ENCODE measurements at regions not wholly inside any gene's neighbourhood (a gene's known extent, or its start where the extent isn't known, plus 50 kb on each side); places are given as distances from the start of the nearest gene placed in this dataset.

DNA sequence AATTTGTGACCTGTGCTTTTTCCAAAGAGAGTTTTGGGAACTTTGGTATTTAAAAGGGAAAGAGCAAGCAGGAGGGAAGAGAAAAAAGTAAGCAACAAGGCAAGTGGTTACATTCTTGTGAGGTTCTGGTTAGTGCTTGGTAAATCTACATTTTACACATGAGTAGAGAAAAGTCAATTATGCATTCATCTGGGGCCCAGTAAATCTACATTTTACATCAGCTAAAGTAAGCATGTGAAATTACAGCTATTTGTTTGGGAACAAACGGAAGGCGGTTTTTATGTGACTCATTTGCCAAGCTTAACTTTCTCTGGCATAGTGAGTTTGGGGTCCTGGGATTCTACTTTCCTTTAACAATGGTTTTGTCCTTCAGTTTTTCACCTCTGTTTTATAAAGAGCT lies 102.2 kb downstream of the SNX18 start:
- no peak overlapping the region for H3K4me3 Mint-ChIP-seq
- no peaks in the 10 kb centered on the region for H3K36me3 Mint-ChIP-seq (ENCODE audit: low read depth)
- H3K4me1 Mint-ChIP-seq (ENCODE audit: low read depth): peaks cover 6% of the 10 kb centered on the region
- no peaks in the 10 kb centered on the region for H3K9me3 Mint-ChIP-seq
- no peaks in the 10 kb centered on the region for H3K27me3 Mint-ChIP-seq
- H3K27ac Mint-ChIP-seq: no peak overlapping the region
- POLR2A ChIA-PET: no interaction called here
- intact Hi-C loops (cut with micrococcal nuclease): no loop called here
- ATAC-seq: no peak
- DNase-seq: no peak
- TF ChIP-seq CTCF (IDR thresholded peaks at IDR 0.05): no peak
- CTCF ChIA-PET: no interaction called here

DNA sequence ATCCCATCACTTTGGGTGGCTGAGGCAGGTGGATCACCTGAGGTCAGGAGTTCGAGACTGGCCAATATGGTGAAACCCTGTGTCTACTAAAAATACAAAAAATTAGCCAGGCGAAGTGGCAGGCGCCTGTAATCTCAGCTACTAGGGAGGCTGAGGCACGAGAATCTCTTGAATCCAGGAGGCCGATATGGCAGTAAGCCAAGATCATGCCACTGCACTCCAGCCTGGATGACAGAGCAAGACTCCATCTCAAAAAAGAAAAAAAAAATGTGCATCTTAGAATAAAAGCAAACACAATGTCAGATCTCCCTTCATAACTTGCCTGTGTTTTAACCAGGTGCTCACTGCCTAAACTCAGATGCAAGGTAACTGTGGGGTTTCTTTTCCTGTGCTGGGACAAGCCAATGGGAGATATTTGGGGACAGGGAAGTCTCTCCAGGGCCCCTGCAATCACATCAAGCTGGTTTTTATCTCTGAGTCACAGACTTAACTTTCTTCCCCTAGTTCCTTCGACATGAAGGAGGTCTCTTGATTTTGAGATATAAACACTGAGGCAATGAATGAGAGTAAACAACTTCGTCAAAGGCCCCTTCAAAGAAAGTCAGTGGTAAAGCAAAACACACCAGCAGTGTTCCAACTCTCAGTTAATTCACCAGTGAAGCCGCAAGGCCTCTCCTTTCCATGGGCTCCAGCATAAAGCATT lies 99.1 kb downstream of the SNX18 start:
- H3K27me3 Mint-ChIP-seq: no peaks in the 10 kb centered on the region
- peaks cover 8% of the 10 kb centered on the region for H3K4me1 Mint-ChIP-seq (ENCODE audit: low read depth)
- ChIA-PET POLR2A (no interaction called here), CTCF (interaction anchor here (0.7 kb wide), 1 partner anchor 28 kb away, joined by 3 read pairs; no protein-coding TSS in a partner anchor)
- no peak overlapping the region for H3K4me3 Mint-ChIP-seq
- H3K27ac Mint-ChIP-seq: no peak overlapping the region
- intact Hi-C loops (cut with micrococcal nuclease): no loop called here
- no peak for DNase-seq
- no peak for TF ChIP-seq CTCF (IDR thresholded peaks at IDR 0.05)
- H3K36me3 Mint-ChIP-seq (ENCODE audit: low read depth): no peaks in the 10 kb centered on the region
- no peaks in the 10 kb centered on the region for H3K9me3 Mint-ChIP-seq
- no peak for ATAC-seq

DNA sequence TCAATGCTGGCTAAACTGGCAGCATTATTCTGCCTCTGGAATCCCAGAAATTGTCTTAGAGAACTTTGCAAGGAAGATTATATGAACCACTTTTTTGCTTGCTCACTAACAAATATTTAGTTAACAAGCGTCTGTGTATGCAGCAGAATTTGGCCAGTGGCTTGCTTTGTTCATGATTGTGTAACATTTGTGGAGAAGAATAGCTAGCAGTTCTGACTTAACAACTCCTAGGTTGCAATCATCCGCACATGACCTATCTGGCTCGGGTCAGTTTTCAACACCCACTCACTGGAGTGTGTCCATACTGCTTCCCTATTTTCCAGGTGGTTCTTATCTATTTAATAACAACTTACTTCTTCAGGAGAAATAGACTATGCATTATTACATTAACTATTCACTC lies 98.5 kb downstream of the SNX18 start:
- Mint-ChIP-seq H3K9me3 (no peaks in the 10 kb centered on the region), H3K4me1 (ENCODE audit: low read depth) (peaks cover 14% of the 10 kb centered on the region), H3K36me3 (ENCODE audit: low read depth) (no peaks in the 10 kb centered on the region), H3K4me3 (no peak overlapping the region), H3K27ac (no peak overlapping the region), H3K27me3 (no peaks in the 10 kb centered on the region)
- POLR2A ChIA-PET: no interaction called here
- intact Hi-C loops (cut with micrococcal nuclease): no loop called here
- CTCF ChIA-PET: no interaction called here
- TF ChIP-seq CTCF (IDR thresholded peaks at IDR 0.05): no peak
- ATAC-seq (no peak), DNase-seq (no peak)

DNA sequence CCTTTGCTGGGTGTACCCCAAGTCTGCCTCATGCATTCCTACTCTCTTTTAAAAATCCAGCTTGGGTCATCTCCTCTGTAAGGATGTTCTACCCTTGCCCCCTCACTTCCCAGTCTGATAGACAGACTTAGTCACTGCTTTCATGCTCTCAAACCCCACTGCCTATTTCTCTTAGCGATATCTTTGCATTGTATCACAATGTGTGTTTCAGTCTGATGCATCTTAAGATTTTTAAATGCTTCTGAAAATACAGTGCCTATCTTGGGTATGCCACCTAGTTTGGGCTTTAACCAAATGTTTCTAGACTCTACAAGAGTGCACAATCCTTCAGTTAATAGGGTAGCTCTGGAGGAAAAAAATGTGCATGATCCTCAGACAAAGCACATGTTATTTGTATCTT lies 97.8 kb downstream of the SNX18 start:
- no peak for ATAC-seq
- intact Hi-C loops (cut with micrococcal nuclease): no loop called here
- Mint-ChIP-seq H3K4me3 (no peak overlapping the region), H3K9me3 (no peaks in the 10 kb centered on the region), H3K36me3 (ENCODE audit: low read depth) (no peaks in the 10 kb centered on the region), H3K27ac (no peak overlapping the region), H3K27me3 (no peaks in the 10 kb centered on the region), H3K4me1 (ENCODE audit: low read depth) (peaks cover 21% of the 10 kb centered on the region)
- POLR2A ChIA-PET: interaction anchor here (0.6 kb wide), 1 partner anchor 85 kb away, joined by 3 read pairs; no protein-coding TSS in a partner anchor
- no peak for DNase-seq
- CTCF ChIA-PET: no interaction called here
- no peak for TF ChIP-seq CTCF (IDR thresholded peaks at IDR 0.05)

- DNase-seq (no peak), ATAC-seq (no peak)
- intact Hi-C loops (cut with micrococcal nuclease): no loop called here
- Mint-ChIP-seq H3K4me1 (ENCODE audit: low read depth) (peaks cover 27% of the 10 kb centered on the region), H3K27ac (no peak overlapping the region), H3K36me3 (ENCODE audit: low read depth) (peaks cover 3% of the 10 kb centered on the region), H3K27me3 (no peaks in the 10 kb centered on the region), H3K4me3 (no peak overlapping the region), H3K9me3 (peaks cover 7% of the 10 kb centered on the region)
- TF ChIP-seq CTCF (IDR thresholded peaks at IDR 0.05): no peak
- ChIA-PET POLR2A (no interaction called here), CTCF (no interaction called here)
Measured at GRCh38 chr5:54612711-54613110, 95.2 kb downstream of the SNX18 start.

Data from activated CD8-positive, alpha-beta T cell treated with anti-CD3 and anti-CD28 coated beads for 36 hours (primary cell).